H1 (cell line): ENCODE measurements at regions not wholly inside any gene's neighbourhood (a gene's known extent, or its start where the extent isn't known, plus 50 kb on each side); places are given as distances from the start of the nearest gene placed in this dataset.

ENCODE experiments used
- CTCF ChIA-PET: fragments of 300-600 bp; sonication (Branson Sonifier 250); formaldehyde crosslinking; loops from one replicate; lab custom pipeline; 2021; ENCODE audit not compliant: partially characterized antibody; lab: Charles Lee
- POLR2A ChIA-PET: fragments of 300-600 bp; sonication (Branson Sonifier 250); formaldehyde crosslinking; loops from one replicate; lab custom pipeline; 2021; ENCODE audit warnings: inconsistent platforms; ENCODE audit not compliant: partially characterized antibody; lab: Charles Lee
- DNase-seq, 2 experiments: peaks; one replicate each; pipeline versions ENCODE4 v3.0.0 to v3.0.0-alpha.2; 2010 to 2022; ENCODE audit warnings: low spot score in 2 of 2, low read depth in 1 of 2, mixed read lengths in 1 of 2
- FAIRE-seq: peaks from 2 replicates; lab custom pipeline; 2011; peaks lifted over from hg19 to GRCh38; lab: Jason Lieb, UNC
- H2AFZ ChIP-seq: 2 replicates; pipeline ENCODE4 v1.8.1; 2012; ENCODE audit warnings: low read length, inconsistent platforms
- H2AK5ac ChIP-seq: 2 replicates; pipeline ENCODE4 v1.6.1; 2013; ENCODE audit warnings: low read depth, low read length
- H2BK120ac ChIP-seq: replicated peaks from 2 replicates; pipeline ENCODE3; 2013; ENCODE audit warnings: low read depth, low read length, inconsistent platforms
- H2BK12ac ChIP-seq: 2 replicates; pipeline ENCODE4 v1.6.1; 2013; ENCODE audit warnings: low read depth, low read length
- H2BK15ac ChIP-seq: 2 replicates; pipeline ENCODE4 v1.6.1; 2013; ENCODE audit warnings: low read length
- H2BK20ac ChIP-seq: 2 replicates; pipeline ENCODE4 v1.6.1; 2013; ENCODE audit warnings: low read length
- H2BK5ac ChIP-seq: 2 replicates; pipeline ENCODE4 v1.6.1; 2013; ENCODE audit warnings: low read depth, low read length
- H3K14ac ChIP-seq: 2 replicates; pipeline ENCODE4 v1.6.1; 2013; ENCODE audit warnings: inconsistent platforms; ENCODE audit not compliant: insufficient read length
- H3K18ac ChIP-seq: 2 replicates; pipeline ENCODE4 v1.6.1; 2013; ENCODE audit warnings: low read length; ENCODE audit errors: extremely low read depth
- H3K23ac ChIP-seq: 2 replicates; pipeline ENCODE4 v1.6.1; 2013; ENCODE audit warnings: inconsistent platforms; ENCODE audit not compliant: insufficient read length
- H3K23me2 ChIP-seq: 2 replicates; pipeline ENCODE4 v1.6.1; 2013; ENCODE audit warnings: low read depth, low read length
- H3K27ac ChIP-seq: 2 replicates; pipeline ENCODE4 v1.6.1; 2011; ENCODE audit warnings: low read depth, low read length, inconsistent platforms
- H3K27me3 ChIP-seq, 4 experiments: replicated peaks in 1 of 4; 1 replicate in 1 of 4; 2 replicates in 3 of 4; pipeline versions ENCODE4 v1.6.1 to v1.8.1; 2011 to 2013; ENCODE audit warnings: low read length in 3 of 4, mild to moderate bottlenecking in 3 of 4, inconsistent platforms in 2 of 4, mixed read lengths in 2 of 4, moderate library complexity in 1 of 4; ENCODE audit not compliant: control insufficient read depth in 3 of 4, insufficient read depth in 3 of 4; ENCODE audit errors: extremely low read depth in 1 of 4
- H3K36me3 ChIP-seq, 4 experiments: 2 replicates each; pipeline versions ENCODE4 v1.6.1 to v1.8.1; 2011 to 2013; ENCODE audit warnings: mild to moderate bottlenecking in 4 of 4, low read length in 3 of 4, moderate library complexity in 2 of 4, control low read depth in 1 of 4, inconsistent platforms in 1 of 4; ENCODE audit not compliant: insufficient read depth in 4 of 4, control insufficient read depth in 2 of 4
- H3K4ac ChIP-seq: replicated peaks from 2 replicates; pipeline ENCODE3; 2013; ENCODE audit warnings: low read length, low read depth, mixed read lengths, inconsistent platforms; ENCODE audit not compliant: insufficient read length
- H3K4me1 ChIP-seq, 4 experiments: replicated peaks in 1 of 4; 1 replicate in 1 of 4; 2 replicates in 3 of 4; pipeline versions ENCODE4 v1.6.1 to v1.8.1; 2011 to 2013; ENCODE audit warnings: low read length in 3 of 4, inconsistent platforms in 2 of 4, mixed read lengths in 1 of 4; ENCODE audit not compliant: insufficient read depth in 4 of 4, control insufficient read depth in 3 of 4
- H3K4me2 ChIP-seq, 2 experiments: 2 replicates each; pipeline versions ENCODE4 v1.6.1 to v1.8.1; 2011 to 2013; ENCODE audit warnings: low read depth in 2 of 2, low read length in 2 of 2, control low read depth in 1 of 2, inconsistent platforms in 1 of 2, mild to moderate bottlenecking in 1 of 2; ENCODE audit not compliant: insufficient read depth in 1 of 2
- H3K4me3 ChIP-seq, 4 experiments: fragments of 200-600, 300-600 bp in 1 of 4; sonication (generic), shearing (Covaris generic), sonication (Bioruptor Twin) in 1 of 4; 2 replicates each; pipeline versions ENCODE4 v1.5.1 to v1.8.1; 2011 to 2016; ENCODE audit warnings: low read length in 4 of 4, low read depth in 3 of 4, control low read depth in 2 of 4, inconsistent platforms in 2 of 4, mild to moderate bottlenecking in 2 of 4, mixed read lengths in 1 of 4, moderate library complexity in 1 of 4; ENCODE audit not compliant: insufficient read depth in 2 of 4; ENCODE audit errors: extremely low read depth in 1 of 4
- H3K56ac ChIP-seq: replicated peaks from 2 replicates; pipeline ENCODE3; 2013; ENCODE audit warnings: low read depth, mild to moderate bottlenecking, mixed read lengths, low read length, inconsistent platforms; ENCODE audit not compliant: insufficient read length
- H3K79me1 ChIP-seq: 2 replicates; pipeline ENCODE4 v1.6.1; 2013; ENCODE audit warnings: low read depth, low read length, control low read depth
- H3K79me2 ChIP-seq, 2 experiments: 2 replicates each; pipeline versions ENCODE4 v1.6.1 to v1.8.1; 2012 to 2013; ENCODE audit warnings: low read length in 2 of 2, mild to moderate bottlenecking in 2 of 2, inconsistent platforms in 1 of 2; ENCODE audit not compliant: insufficient read depth in 2 of 2, control insufficient read depth in 1 of 2
- H3K9ac ChIP-seq, 4 experiments: replicated peaks in 1 of 4; 1 replicate in 1 of 4; 2 replicates in 3 of 4; pipeline versions ENCODE4 v1.6.1 to v1.8.1; 2011 to 2013; ENCODE audit warnings: low read depth in 3 of 4, low read length in 3 of 4, control low read depth in 2 of 4, mild to moderate bottlenecking in 2 of 4, moderate library complexity in 2 of 4, inconsistent platforms in 1 of 4; ENCODE audit errors: extremely low read depth in 1 of 4
- H3K9me3 ChIP-seq, 2 experiments: 2 replicates each; pipeline versions ENCODE4 v1.6.1 to v1.8.1; 2012 to 2013; ENCODE audit warnings: mild to moderate bottlenecking in 2 of 2, moderate library complexity in 2 of 2, control low read depth in 1 of 2, inconsistent platforms in 1 of 2, low read depth in 1 of 2, low read length in 1 of 2, mixed read lengths in 1 of 2; ENCODE audit not compliant: insufficient read depth in 2 of 2
- H4K20me1 ChIP-seq, 2 experiments: replicated peaks in 1 of 2; 2 replicates each; pipeline versions ENCODE3 to v1.8.1; 2011 to 2013; ENCODE audit warnings: inconsistent platforms in 2 of 2, low read length in 2 of 2, mild to moderate bottlenecking in 1 of 2; ENCODE audit not compliant: insufficient read depth in 2 of 2, control insufficient read depth in 1 of 2
- H4K5ac ChIP-seq: 2 replicates; pipeline ENCODE4 v1.6.1; 2013; ENCODE audit warnings: low read length, low read depth, mixed read lengths, inconsistent platforms; ENCODE audit not compliant: insufficient read length
- H4K8ac ChIP-seq: 2 replicates; pipeline ENCODE4 v1.8.0; 2013; ENCODE audit warnings: mild to moderate bottlenecking, moderate library complexity, low read length, inconsistent platforms; ENCODE audit not compliant: insufficient read depth; ENCODE audit errors: extremely low read depth
- H4K91ac ChIP-seq: replicated peaks from 2 replicates; pipeline ENCODE3; 2013; ENCODE audit warnings: low read length, mixed read lengths, inconsistent platforms; ENCODE audit not compliant: insufficient read length
- MAFK ChIP-seq: IDR thresholded peaks from 2 replicates; pipeline ENCODE4 v1.6.1; 2012; ENCODE audit warnings: low read depth, mild to moderate bottlenecking, improper control_type of control experiment, low read length
- RNF2 ChIP-seq: fragments of 200-900, 300-1000 bp; sonication (generic); IDR thresholded peaks from 2 replicates; pipeline ENCODE4 v1.7.1; 2016; ENCODE audit warnings: borderline replicate concordance, low read depth, mild to moderate bottlenecking, antibody characterized with exemption, low read length; ENCODE audit not compliant: poor library complexity, severe bottlenecking; ENCODE audit errors: missing control alignments
- WGBS, 2 experiments: shearing (Covaris generic) in 1 of 2; methylation state at CpG; one replicate each; pipeline versions ENCODE4 v1.1.6 to v1.1.7; 2013 to 2015; ENCODE audit warnings: low lambda C conversion rate in 2 of 2, mixed read lengths in 2 of 2, inconsistent platforms in 1 of 2, low coverage in 1 of 2, missing lambda C conversion rate in 1 of 2; ENCODE audit not compliant: insufficient replicate concordance in 2 of 2, insufficient coverage in 1 of 2, insufficient read length in 1 of 2; ENCODE audit errors: extremely low coverage in 1 of 2, missing lambda C conversion rate in 1 of 2; 5-methylcytosine and 5-hydroxymethylcytosine counted together

- no peak overlapping the region for H4K91ac ChIP-seq
- H2AK5ac ChIP-seq: no peak overlapping the region
- H3K4ac ChIP-seq: no peak overlapping the region
- H2BK15ac ChIP-seq: no peak overlapping the region
- peak overlapping the region; percentile 63 to 77 (median 70) for H3K4me3 ChIP-seq
- WGBS, 2 experiments: 2% methylated on average over 14 of the region's 14 CpGs; no CpG with 5 or more reads in 1 of the 2 experiments
- no peak overlapping the region for H3K9ac ChIP-seq
- H3K36me3 ChIP-seq: no peaks in the 10 kb centered on the region
- H3K56ac ChIP-seq: no peak overlapping the region
- H3K9me3 ChIP-seq: no peaks in the 10 kb centered on the region
- H2BK20ac ChIP-seq: no peak overlapping the region
- no peak overlapping the region for H2BK5ac ChIP-seq
- no peak for FAIRE-seq
- no peak overlapping the region for H3K14ac ChIP-seq
- H3K4me1 ChIP-seq: peaks cover 8 to 11% (median 10%) of the 10 kb centered on the region in 4 experiments; a peak in 6 of 7 replicates
- TF ChIP-seq RNF2 (peak; percentile 52), MAFK (no peak)
- no peak for DNase-seq
- peak overlapping the region; percentile 84 to 98 for H3K4me2 ChIP-seq
- CTCF ChIA-PET: interaction anchor here (0.5 to 4.8 kb wide), 8 partner anchors 8 to 143 kb away, joined by 3 to 42 read pairs (median 5); no protein-coding TSS in a partner anchor
- no peak overlapping the region for H2BK120ac ChIP-seq
- peaks cover 13% of the 10 kb centered on the region for H3K23me2 ChIP-seq
- no peak overlapping the region for H3K27ac ChIP-seq
- POLR2A ChIA-PET: interaction anchor here (1.0 kb wide), 1 partner anchor 10 kb away, joined by 3 read pairs; no protein-coding TSS in a partner anchor
- H4K5ac ChIP-seq: no peak overlapping the region
- peak overlapping the region; percentile 72; the same call in 1 of the 2 replicates for H3K18ac ChIP-seq
- no peak overlapping the region for H3K23ac ChIP-seq
- H2AFZ ChIP-seq: 0 out of 2 replicates have a peak overlapping the region, but pooled peaks have one; percentile 52
- H2BK12ac ChIP-seq: no peak overlapping the region
- peaks cover 0 to 11% of the 10 kb centered on the region in 2 experiments; a peak in 2 of 4 replicates for H3K79me2 ChIP-seq
- peaks cover 4% of the 10 kb centered on the region; the same call in 1 of the 2 replicates for H3K79me1 ChIP-seq
- H4K20me1 ChIP-seq: peaks cover 0 to 10% of the 10 kb centered on the region in 2 experiments
- H3K27me3 ChIP-seq: peaks cover 2 to 20% (median 19%) of the 10 kb centered on the region in 4 experiments
- H4K8ac ChIP-seq: no peak overlapping the region
Measured at GRCh38 chr1:58249388-58249736, 297.2 kb downstream of the OMA1 start.
